GM21529 (cell line): ENCODE measurements at regions not wholly inside any gene's neighbourhood (a gene's known extent, or its start where the extent isn't known, plus 50 kb on each side); places are given as distances from the start of the nearest gene placed in this dataset.

ENCODE experiments used
- ATAC-seq: cut with Tn5 transposase; IDR thresholded peaks from one replicate; pipeline ENCODE4 v1.9.1; 2021; ENCODE audit not compliant: unreplicated experiment

DNA sequence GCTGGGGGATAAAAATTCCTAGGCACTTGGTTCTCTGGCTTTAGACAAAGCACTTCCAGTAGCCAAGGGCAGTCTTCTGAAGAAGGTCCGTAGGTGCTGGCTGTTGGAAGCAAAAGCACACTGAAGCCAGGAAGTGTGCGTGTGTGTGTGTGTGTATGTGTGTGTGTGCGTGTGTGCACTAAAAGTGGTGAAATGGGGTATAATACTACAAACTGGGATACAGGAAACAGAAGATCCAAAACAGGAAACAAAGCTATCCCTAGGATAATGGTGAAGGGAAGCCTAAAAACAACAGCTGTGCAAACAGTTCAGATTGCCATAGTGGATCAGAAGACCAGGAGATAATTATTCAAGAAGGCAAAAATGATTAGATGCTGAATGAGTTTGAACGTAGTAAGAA is 103.4 kb downstream of the IL20RB start:
- ATAC-seq = no peak

DNA sequence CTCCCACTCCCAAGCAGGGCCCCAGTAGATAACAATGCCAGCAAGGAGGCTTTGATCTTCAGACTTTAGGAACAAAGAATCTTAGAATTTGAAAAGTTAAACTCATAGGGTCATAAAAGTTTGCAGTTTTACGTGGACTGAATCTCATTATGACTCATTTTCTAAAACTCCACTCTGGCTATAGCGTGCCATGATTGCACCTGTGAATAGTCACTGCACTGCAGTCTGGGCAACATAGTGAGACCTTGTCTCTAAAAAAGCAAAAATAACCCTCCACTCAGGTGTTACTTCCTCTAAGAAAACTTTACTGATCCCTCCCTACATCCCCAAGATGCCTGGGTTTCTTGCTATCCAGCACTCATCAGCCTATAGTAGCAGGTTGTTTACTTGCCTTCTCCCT is 104.5 kb downstream of the IL20RB start:
- peak; percentile 92 for ATAC-seq

- no peak for ATAC-seq
Measured at GRCh38 chr3:137065381-137065780, 107.6 kb downstream of the IL20RB start.

DNA sequence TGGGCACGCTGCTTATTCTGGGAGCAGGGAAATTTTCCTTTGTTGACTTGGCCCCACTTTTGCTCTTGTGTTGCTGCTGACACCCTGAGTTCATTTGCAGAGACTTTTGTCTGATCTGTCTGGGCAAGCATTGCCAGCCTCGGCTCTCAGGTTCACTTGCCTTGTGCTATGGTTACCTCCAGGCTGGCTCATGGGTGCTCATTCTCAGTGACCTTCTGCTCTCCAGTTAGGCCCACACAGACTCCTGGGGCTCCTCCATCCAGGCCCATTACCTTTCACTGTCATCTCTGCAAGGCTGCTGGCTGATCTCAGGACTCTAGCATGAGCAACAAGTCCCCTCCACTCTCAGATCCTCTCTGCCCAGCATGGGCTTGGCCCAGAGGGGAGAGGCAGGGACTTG is 108.3 kb downstream of the IL20RB start:
- ATAC-seq = no peak

- ATAC-seq = no peak
Measured at GRCh38 chr3:137071104-137071503, 113.3 kb downstream of the IL20RB start.

DNA sequence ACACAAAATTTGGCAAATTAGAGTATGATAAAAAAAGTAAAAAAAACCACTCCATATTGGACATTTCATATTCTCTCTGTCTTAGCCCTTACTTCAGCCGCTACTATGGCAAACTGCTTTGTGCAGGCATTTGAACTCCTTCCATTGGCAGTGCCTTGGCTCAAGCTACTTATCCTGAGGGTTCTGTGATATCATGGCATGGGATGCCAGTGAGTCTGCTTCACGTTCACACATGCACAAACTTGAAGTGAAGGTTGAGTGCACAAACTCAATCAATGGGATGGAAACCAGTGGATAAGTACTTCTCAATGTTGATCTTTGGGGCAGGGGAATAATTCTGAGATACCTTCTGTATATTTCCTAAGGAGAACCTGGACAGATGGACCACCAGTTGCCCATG is 117.2 kb downstream of the IL20RB start:
- ATAC-seq = no peak

GRCh38 chr3:137078040-137078439 is 120.3 kb downstream of the IL20RB start:
- ATAC-seq = no peak

GRCh38 chr3:137079571-137079970 is 121.8 kb downstream of the IL20RB start:
- ATAC-seq = no peak

- ATAC-seq = no peak
Measured at GRCh38 chr3:137081711-137082110, 123.9 kb downstream of the IL20RB start.

GRCh38 chr3:137082763-137083162 is 125.0 kb downstream of the IL20RB start:
- ATAC-seq = no peak

GRCh38 chr3:137083332-137083731 is 125.5 kb downstream of the IL20RB start:
- no peak for ATAC-seq

GRCh38 chr3:137084586-137084985 is 126.8 kb downstream of the IL20RB start:
- ATAC-seq = no peak

- no peak for ATAC-seq
Measured at GRCh38 chr3:137097386-137097785, 139.6 kb downstream of the IL20RB start.

GRCh38 chr3:137097852-137098251 is 140.1 kb downstream of the IL20RB start:
- no peak for ATAC-seq

- no peak for ATAC-seq
Measured at GRCh38 chr3:137099364-137100219, 141.8 kb downstream of the IL20RB start.

GRCh38 chr3:137100326-137100725 is 142.5 kb downstream of the IL20RB start:
- no peak for ATAC-seq

DNA sequence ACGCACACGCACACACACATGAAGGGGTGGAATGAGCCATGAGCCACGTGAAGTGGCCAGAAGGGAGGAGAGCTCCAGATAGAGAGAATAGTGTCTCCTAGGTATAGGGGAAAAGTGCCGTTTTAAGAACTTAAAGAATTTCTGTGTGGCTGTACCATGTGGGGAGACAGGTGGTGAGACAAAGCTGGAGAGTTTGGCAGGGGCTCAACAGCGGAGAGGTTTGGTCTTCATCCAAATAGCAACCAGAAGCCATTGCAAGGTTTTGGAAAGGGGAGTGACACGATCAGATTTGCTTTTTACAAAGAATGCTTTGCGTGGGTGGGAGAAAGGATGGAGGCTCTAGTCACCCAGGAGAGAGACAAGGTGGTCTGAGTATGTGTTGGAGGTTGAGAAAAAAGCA is 146.0 kb downstream of the IL20RB start:
- ATAC-seq = no peak

DNA sequence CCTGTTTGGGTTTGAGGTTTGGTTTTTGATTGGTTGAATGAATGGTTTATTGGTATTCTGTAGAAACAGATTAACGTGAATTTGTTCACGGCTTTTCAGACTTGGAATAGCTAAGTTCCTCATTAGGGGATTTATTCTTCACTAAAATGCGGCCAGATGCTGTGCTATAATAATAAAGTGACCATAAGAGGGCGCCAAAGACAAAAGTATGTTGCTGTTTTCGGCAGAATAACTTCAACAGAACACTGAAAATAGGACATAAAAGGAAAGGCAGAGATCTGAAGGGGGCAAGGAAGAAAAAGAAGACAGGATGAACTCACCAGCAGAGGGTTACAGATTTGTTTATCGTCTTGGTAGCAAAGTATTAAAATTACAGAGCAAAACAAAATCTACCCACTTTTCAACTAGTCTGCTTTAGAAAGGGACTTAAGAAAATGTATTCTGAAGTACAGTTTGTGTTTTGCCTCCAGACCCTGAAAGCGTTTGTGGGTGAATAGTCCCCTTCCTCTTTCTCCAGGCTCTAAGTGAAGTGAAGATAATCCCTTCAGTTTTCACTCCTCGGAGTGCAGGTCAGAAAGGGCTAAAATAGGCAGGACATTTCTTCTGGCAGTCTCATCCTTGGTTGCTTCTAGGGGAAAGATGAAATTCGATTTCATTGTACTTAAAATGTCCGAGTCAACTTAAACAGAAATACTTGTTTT is 147.6 kb downstream of the IL20RB start:
- ATAC-seq = peak; percentile 52

DNA sequence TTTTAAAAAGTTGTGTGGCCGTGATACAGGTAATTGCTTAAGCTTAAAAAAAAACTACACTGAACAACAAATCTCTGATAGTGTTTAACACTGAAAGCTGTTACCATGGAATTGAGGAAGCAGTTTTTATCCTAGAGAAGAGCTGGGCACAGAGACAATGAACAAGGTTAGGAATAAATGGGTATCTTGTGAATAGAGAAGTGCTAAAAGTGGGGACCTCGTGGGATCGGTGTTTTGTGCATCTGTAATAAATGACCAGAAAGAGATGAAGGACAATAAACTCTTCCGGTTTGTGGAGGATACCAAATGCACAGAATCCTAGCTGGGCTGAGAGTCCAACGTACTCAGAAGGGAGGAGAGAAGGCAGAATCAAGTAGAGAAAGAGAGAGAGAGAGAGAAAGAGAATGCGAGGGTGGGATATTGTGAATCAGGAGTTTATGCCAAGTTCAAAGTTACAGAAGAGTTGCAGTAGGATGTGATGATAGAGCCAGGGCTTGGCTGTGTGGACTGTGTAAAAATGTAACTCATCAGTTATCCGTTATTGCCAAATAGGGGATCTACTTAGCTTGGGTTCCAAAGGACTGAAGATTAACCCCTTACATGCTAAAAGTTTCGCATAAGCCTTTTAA is 148.9 kb downstream of the IL20RB start:
- ATAC-seq = no peak

GRCh38 chr3:137108699-137109440 is 151.1 kb downstream of the IL20RB start:
- ATAC-seq = no peak

GRCh38 chr3:137110392-137110996 is 152.7 kb downstream of the IL20RB start:
- no peak for ATAC-seq
